Stimulated activated CD8-positive, alpha-beta memory T cell treated with anti-CD3 and anti-CD28 coated beads, Interleukin-12 subunit alpha, Interleukin-12 subunit beta, amount 100 ng/mL, for 1 hour (primary cell): ENCODE measurements at regions not wholly inside any gene's neighbourhood (a gene's known extent, or its start where the extent isn't known, plus 50 kb on each side); places are given as distances from the start of the nearest gene placed in this dataset.

Source experiments
- DNase-seq: peaks from one replicate; pipeline ENCODE4 v3.0.0-alpha.2; 2020; ENCODE audit warnings: low read depth

GRCh38 chr5:38029397-38030065, 189.7 kb upstream of the GDNF start:
- DNase-seq, result no peak

GRCh38 chr5:38023799-38024198, 184.0 kb upstream of the GDNF start:
- no peak for DNase-seq

- DNase-seq, result no peak
Measured at GRCh38 chr5:38023371-38023770, 183.5 kb upstream of the GDNF start.

DNA sequence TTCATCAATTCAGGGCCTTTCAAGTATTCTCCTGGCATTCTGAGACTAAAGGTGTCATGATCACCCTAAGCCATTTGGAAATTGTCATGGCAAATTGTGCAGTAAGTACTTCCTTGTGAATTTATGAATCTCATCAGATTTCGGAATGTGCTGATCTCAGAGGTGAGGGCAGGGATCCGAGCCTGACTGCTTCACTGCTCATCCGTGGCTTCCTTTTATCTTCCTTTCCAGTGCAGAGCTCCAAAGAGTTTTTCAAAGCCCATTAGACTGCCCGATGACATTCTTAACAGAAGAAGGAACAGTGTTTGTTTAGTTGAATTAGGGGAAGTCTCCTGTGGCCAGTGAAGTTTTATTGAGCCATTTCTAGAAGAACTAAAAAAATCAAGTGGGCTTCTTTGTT, 182.8 kb upstream of the GDNF start:
- no peak for DNase-seq

GRCh38 chr5:38018016-38018415, 178.2 kb upstream of the GDNF start:
- no peak for DNase-seq

DNA sequence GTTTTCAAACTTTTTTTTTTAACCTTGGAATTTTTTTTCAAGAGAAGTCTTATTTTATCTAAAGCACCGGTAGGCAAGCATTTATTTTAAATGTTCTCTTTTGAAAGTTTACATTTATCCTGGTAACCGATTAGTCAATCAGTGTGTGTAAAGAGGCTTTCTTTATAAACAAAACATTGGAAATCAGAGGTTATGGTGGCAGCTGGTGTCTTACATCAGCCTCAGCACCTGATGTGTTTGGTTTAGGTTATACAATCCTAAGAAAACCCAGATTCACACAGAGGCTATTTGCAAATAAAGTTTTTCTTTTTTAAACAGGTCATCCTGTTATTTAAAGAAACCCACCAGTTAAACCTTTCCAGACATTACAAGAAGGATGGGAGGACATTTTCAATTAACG, 173.3 kb upstream of the GDNF start:
- no peak for DNase-seq

GRCh38 chr5:38011668-38012188, 171.9 kb upstream of the GDNF start:
- no peak for DNase-seq

DNA sequence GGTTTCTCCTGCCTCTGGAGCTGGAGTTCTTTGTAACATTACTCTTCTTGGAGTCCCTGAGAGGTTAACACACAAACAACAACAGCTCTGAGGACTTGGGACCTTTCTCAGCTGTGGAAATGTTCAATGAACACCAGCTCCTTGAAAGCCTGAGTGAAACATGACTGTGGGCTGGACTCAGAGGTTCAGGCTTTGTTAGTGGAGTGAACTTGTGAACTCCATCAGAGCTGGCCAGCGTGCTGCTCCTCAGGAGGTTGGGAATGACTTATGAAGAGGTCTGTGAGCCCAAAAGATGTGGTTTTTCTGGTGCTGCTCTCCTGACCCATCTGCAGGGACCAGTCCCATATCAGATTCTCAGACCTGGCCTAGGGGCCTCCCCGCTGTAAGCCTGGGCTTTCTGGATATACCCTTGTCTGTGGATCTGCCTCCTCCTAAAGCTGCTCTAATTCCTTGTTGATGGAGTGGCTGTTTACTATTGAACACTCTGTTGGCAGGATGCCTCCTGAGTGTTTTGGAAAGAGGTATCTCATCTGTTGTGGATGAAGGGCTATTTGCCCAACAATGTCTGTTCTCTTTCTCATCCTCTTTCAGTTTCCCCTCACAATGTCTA, 170.0 kb upstream of the GDNF start:
- no peak for DNase-seq

GRCh38 chr5:38008198-38008597, 168.4 kb upstream of the GDNF start:
- no peak for DNase-seq

GRCh38 chr5:37999593-37999992, 159.8 kb upstream of the GDNF start:
- no peak for DNase-seq

- no peak for DNase-seq
Measured at GRCh38 chr5:37996918-37997317, 157.1 kb upstream of the GDNF start.

DNA sequence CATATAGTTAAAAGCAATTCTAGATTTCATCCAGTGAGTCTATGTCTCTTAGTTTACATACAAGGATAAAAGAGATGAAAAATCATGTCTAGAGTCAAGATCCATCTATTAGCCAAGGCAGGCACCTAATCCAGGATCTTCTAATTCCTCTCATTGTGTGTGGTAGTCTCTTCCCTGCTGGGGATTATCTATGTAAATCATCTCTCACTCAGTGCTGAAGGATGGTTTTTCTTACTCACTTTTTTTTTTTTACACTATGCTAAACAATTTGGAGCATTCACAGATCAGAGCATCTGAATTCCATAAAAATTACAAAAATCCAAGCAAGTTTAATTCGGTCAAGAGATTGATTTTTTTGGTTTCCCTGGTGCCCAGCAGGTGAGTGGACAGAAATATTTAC, 154.9 kb upstream of the GDNF start:
- no peak for DNase-seq

- no peak for DNase-seq
Measured at GRCh38 chr5:37991301-37992299, 151.8 kb upstream of the GDNF start.

GRCh38 chr5:37989884-37990283, 150.0 kb upstream of the GDNF start:
- no peak for DNase-seq

DNA sequence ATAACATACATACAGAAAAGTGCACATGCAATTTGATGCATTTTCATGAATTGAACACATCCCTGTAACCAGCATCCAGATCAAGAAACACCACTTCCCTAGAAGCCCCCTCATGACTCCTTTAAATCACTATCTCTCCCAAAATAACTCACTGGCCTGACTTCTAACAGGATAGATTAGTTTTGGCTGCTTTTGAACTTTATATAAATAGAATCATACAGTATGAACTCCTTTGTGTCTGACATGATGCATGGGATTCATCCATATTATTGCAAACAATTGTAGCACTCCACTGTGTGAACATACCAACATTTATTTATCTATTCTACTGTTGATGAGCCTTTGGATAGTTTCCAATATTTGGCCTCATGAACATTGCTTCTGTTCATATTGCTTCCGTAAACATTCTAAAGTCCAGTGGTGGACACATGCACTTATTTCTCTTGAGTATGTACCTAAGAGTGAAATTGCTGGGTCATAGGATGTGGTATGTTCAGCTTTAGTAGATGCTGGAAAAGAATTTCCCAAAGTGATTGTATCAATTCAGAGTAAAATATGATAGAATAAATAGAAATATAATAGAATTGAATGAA, 148.7 kb upstream of the GDNF start:
- no peak for DNase-seq

DNA sequence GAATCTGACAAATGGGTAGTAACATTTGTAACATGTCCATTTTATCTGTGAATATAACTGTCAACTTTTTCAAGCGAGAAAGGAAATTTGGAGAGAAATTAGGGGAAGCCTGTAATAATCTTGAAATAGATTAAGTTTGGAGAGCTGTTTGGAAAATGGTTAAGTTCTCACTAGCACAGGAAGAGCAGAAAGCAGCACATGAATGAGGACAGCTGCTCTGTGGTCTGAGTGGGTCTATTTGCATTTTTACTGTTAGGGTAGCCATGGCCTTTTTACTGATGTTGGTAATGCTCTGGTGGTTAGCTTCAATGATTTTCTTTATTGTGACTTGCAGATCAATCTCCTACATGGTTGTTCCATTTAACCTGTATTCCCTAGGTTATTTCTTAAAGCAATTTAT, 144.5 kb upstream of the GDNF start:
- DNase-seq, result no peak

DNA sequence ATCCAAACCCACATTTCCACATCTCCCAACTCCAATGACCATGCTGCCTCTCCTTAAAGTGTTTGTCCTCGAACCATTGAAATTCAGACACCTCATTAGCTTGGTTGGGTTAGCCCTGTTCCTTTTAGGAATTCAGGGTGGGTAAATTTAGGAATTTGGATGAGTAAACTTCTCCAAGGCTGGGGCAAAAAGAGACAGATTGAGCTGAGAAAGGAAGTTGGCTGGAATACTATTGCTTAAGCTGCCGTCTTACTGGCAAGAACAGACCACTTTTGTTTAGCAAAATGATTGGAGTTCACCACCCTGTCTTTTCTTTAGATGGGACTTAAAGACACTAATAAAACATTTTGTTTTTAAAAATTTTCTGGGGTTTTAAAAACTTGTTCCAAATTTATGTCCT, 143.6 kb upstream of the GDNF start:
- DNase-seq, result no peak

- no peak for DNase-seq
Measured at GRCh38 chr5:37979559-37979958, 139.7 kb upstream of the GDNF start.

GRCh38 chr5:37975531-37975930, 135.7 kb upstream of the GDNF start:
- no peak for DNase-seq

DNA sequence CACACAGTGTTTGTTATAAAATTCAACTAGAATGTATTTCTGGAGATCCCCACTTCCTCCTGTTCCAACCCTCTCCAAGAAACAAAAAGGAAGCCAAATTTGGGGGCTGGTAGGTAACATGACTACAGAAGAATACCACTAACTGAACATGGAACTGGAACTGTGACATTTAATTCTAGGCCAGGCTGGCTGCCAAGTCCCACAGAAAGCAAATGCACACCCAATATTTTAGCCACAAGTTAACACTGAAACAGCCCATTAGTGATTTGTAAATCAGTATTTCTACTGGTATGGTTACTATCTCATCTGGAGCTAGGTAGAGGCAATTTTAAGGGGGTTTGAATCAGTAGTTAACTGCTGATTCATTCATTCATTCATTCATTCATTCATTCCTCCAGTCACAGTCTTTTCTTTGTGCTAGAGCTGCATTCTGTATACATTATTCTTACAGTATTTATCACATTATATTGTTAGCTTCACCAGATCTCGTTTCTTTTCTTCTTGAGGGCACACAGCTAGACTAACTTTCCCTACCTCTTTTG, 131.7 kb upstream of the GDNF start:
- no peak for DNase-seq

GRCh38 chr5:37966871-37967270, 127.0 kb upstream of the GDNF start:
- no peak for DNase-seq

DNA sequence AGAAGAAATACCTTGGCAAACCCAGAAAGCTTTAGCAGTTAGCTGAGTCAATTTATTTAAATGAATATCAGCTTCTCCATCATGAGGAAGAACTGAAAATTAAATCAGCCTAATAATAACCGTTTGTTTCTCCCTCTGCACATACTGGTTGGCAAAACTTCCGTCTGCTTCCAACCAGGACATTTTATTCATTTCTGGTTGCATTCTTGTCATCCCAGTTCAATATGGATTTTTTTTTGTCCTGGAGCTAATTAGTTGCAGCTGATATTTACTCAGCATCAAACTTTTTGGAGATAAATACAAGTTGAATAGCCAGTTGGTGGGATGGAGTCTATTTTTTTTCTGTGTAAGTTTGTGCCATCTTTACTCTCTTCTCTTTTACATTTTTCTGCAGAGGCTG, 126.5 kb upstream of the GDNF start:
- DNase-seq, result no peak
